Activated CD8-positive, alpha-beta memory T cell treated with anti-CD3 and anti-CD28 coated beads for 36 hours (primary cell): ENCODE measurements at regions not wholly inside any gene's neighbourhood (a gene's known extent, or its start where the extent isn't known, plus 50 kb on each side); places are given as distances from the start of the nearest gene placed in this dataset.
"Not testable (repeated sequence)": the region's sequence is repeated elsewhere in the genome, so short reads cannot be mapped to it uniquely, and the experiment has no call there.

ENCODE experiments used
- CTCF ChIA-PET: fragments of 350-600 bp; sonication (Branson Sonifier 250); formaldehyde crosslinking; loops from one replicate; lab custom pipeline; 2021; ENCODE audit warnings: antibody characterized with exemption; lab: Charles Lee
- POLR2A ChIA-PET: fragments of 350-600 bp; sonication (Branson Sonifier 250); formaldehyde crosslinking; loops from one replicate; lab custom pipeline; 2021; ENCODE audit warnings: antibody characterized with exemption; lab: Charles Lee

GRCh38 chr5:108615216-108615615, 132.5 kb upstream of the FER start:
- ChIA-PET CTCF (no interaction called here), POLR2A (no interaction called here)

- CTCF ChIA-PET: no interaction called here
These were observed 140.3 kb upstream of the FER start for GRCh38 chr5:108607421-108607820.

GRCh38 chr5:108606185-108606584, 141.5 kb upstream of the FER start:
- CTCF ChIA-PET: no interaction called here
- POLR2A ChIA-PET: no interaction called here

More at GRCh38 chr5:108607421-108607820, 140.3 kb upstream of the FER start:
- POLR2A ChIA-PET: interaction anchor here (0.7 kb wide), 1 partner anchor 107 kb away, joined by 3 read pairs; no protein-coding TSS in a partner anchor

GRCh38 chr5:108602830-108603229, 144.9 kb upstream of the FER start:
- POLR2A ChIA-PET: no interaction called here
- CTCF ChIA-PET: no interaction called here

- CTCF ChIA-PET: no interaction called here
- POLR2A ChIA-PET: no interaction called here
These were observed 156.9 kb upstream of the FER start for GRCh38 chr5:108590799-108591198.

- ChIA-PET POLR2A (no interaction called here), CTCF (no interaction called here)
These were observed 159.4 kb upstream of the FER start for GRCh38 chr5:108588323-108588722.

GRCh38 chr5:108587821-108588220, 159.9 kb upstream of the FER start:
- POLR2A ChIA-PET: no interaction called here
- CTCF ChIA-PET: no interaction called here

- ChIA-PET CTCF (no interaction called here), POLR2A (no interaction called here)
These were observed 166.7 kb upstream of the FER start for GRCh38 chr5:108581026-108581425.

- ChIA-PET CTCF (no interaction called here), POLR2A (no interaction called here)
These were observed 168.5 kb upstream of the FER start for GRCh38 chr5:108579236-108579635.

GRCh38 chr5:108578791-108579190, 168.9 kb upstream of the FER start:
- ChIA-PET CTCF (no interaction called here), POLR2A (no interaction called here)

- ChIA-PET POLR2A (no interaction called here), CTCF (no interaction called here)
These were observed 180.3 kb upstream of the FER start for GRCh38 chr5:108567429-108567828.

GRCh38 chr5:108564441-108564840, 182.5 kb upstream of the FBXL17 start:
- ChIA-PET POLR2A (no interaction called here), CTCF (no interaction called here)

GRCh38 chr5:108562205-108562454, 180.2 kb upstream of the FBXL17 start:
- POLR2A ChIA-PET: no interaction called here
- CTCF ChIA-PET: no interaction called here

GRCh38 chr5:108561416-108562204, 179.7 kb upstream of the FBXL17 start:
- ChIA-PET POLR2A (no interaction called here), CTCF (no interaction called here)

- ChIA-PET CTCF (no interaction called here), POLR2A (no interaction called here)
These were observed 178.7 kb upstream of the FBXL17 start for GRCh38 chr5:108560581-108560980.

- ChIA-PET CTCF (no interaction called here), POLR2A (no interaction called here)
These were observed 178.3 kb upstream of the FBXL17 start for GRCh38 chr5:108560166-108560565.

- CTCF ChIA-PET: not testable (repeated sequence)
These were observed 176.9 kb upstream of the FBXL17 start for GRCh38 chr5:108558840-108559239.

GRCh38 chr5:108558142-108558541, 176.2 kb upstream of the FBXL17 start:
- CTCF ChIA-PET, POLR2A ChIA-PET: not testable (repeated sequence)

More at GRCh38 chr5:108558840-108559239, 176.9 kb upstream of the FBXL17 start:
- POLR2A ChIA-PET: not testable (repeated sequence)

GRCh38 chr5:108557686-108558085, 175.8 kb upstream of the FBXL17 start:
- CTCF ChIA-PET: no interaction called here

GRCh38 chr5:108556441-108557145, 174.7 kb upstream of the FBXL17 start:
- POLR2A ChIA-PET: no interaction called here
- CTCF ChIA-PET: no interaction called here

More at GRCh38 chr5:108557686-108558085, 175.8 kb upstream of the FBXL17 start:
- POLR2A ChIA-PET: no interaction called here
